ENCODE measurements at regions not wholly inside any gene's neighbourhood (a gene's known extent, or its start where the extent isn't known, plus 50 kb on each side); places are given as distances from the start of the nearest gene placed in this dataset.

GRCh38 chr6:84815896-84816735 is 51.7 kb upstream of the TBX18 start:
- TF ChIP-seq CTCF (IDR thresholded peaks at IDR 0.05; ENCODE audit: low read depth, low read length) (no peak), POLR2A (IDR thresholded peaks at IDR 0.05; ENCODE audit: extremely low read depth, insufficient read length) (no peak), MAX (IDR thresholded peaks at IDR 0.05; ENCODE audit: low read depth, low read length) (no peak), MYC (IDR thresholded peaks at IDR 0.05; ENCODE audit: low read depth, low read length) (no peak)
